ENCODE measurements at regions not wholly inside any gene's neighbourhood (a gene's known extent, or its start where the extent isn't known, plus 50 kb on each side); places are given as distances from the start of the nearest gene placed in this dataset.

- H2BK15ac ChIP-seq (ENCODE audit: low read length), result no peak overlapping the region
- no peak overlapping the region for H3K23ac ChIP-seq (ENCODE audit: insufficient read length)
- 87% methylated on average over 3 of the region's 3 CpGs; no CpG with 5 or more reads in 1 of the 2 experiments for WGBS, 2 experiments (ENCODE audit: extremely low coverage in 1 of 2, insufficient coverage in 1 of 2, insufficient read length in 1 of 2, insufficient replicate concordance in 2 of 2, low coverage in 1 of 2, low lambda C conversion rate in 2 of 2, missing lambda C conversion rate in 1 of 2)
- no peak overlapping the region for H2BK20ac ChIP-seq (ENCODE audit: low read length)
- no peak overlapping the region for H3K4me3 ChIP-seq (ENCODE audit: extremely low read depth in 1 of 4, insufficient read depth in 2 of 4, low read depth in 3 of 4, low read length in 4 of 4)
- H3K4me1 ChIP-seq (replicated peaks in 1 of 4; ENCODE audit: control insufficient read depth in 3 of 4, insufficient read depth in 4 of 4, low read length in 3 of 4), result no peaks in the 10 kb centered on the region
- POLR2A ChIA-PET (ENCODE audit: partially characterized antibody), result no interaction called here
- no peak overlapping the region for H3K18ac ChIP-seq (ENCODE audit: extremely low read depth, low read length)
- CTCF ChIA-PET (ENCODE audit: partially characterized antibody), result interaction anchor here (0.6 to 0.7 kb wide), 2 partner anchors 283 to 359 kb away, joined by 3 read pairs; no protein-coding TSS in a partner anchor
- H4K5ac ChIP-seq (ENCODE audit: insufficient read length, low read depth, low read length), result no peak overlapping the region
- H3K27me3 ChIP-seq (replicated peaks in 1 of 4; ENCODE audit: control insufficient read depth in 3 of 4, extremely low read depth in 1 of 4, insufficient read depth in 3 of 4, low read length in 3 of 4), result no peaks in the 10 kb centered on the region
- H3K36me3 ChIP-seq (ENCODE audit: control insufficient read depth in 2 of 4, insufficient read depth in 4 of 4, low read length in 3 of 4), result no peaks in the 10 kb centered on the region
- no peaks in the 10 kb centered on the region for H4K20me1 ChIP-seq (replicated peaks in 1 of 2; ENCODE audit: control insufficient read depth in 1 of 2, insufficient read depth in 2 of 2, low read length in 2 of 2)
- no peaks in the 10 kb centered on the region for H3K79me1 ChIP-seq (ENCODE audit: low read depth, low read length)
- H3K56ac ChIP-seq (replicated peaks; ENCODE audit: insufficient read length, low read depth, low read length), result no peak overlapping the region
- FAIRE-seq, result no peak
- no peak overlapping the region for H3K4ac ChIP-seq (replicated peaks; ENCODE audit: insufficient read length, low read depth, low read length)
- no peak overlapping the region for H2BK12ac ChIP-seq (ENCODE audit: low read depth, low read length)
- no peak overlapping the region for H3K14ac ChIP-seq (ENCODE audit: insufficient read length)
- H4K91ac ChIP-seq (replicated peaks; ENCODE audit: insufficient read length, low read length), result no peak overlapping the region
- H3K23me2 ChIP-seq (ENCODE audit: low read depth, low read length), result no peaks in the 10 kb centered on the region
- H3K9me3 ChIP-seq (ENCODE audit: insufficient read depth in 2 of 2, low read depth in 1 of 2, low read length in 1 of 2), result no peaks in the 10 kb centered on the region
- no peak overlapping the region for H3K27ac ChIP-seq (ENCODE audit: low read depth, low read length)
- H3K4me2 ChIP-seq (ENCODE audit: insufficient read depth in 1 of 2, low read depth in 2 of 2, low read length in 2 of 2), result no peak overlapping the region
- no peak overlapping the region for H2AK5ac ChIP-seq (ENCODE audit: low read depth, low read length)
- H2BK120ac ChIP-seq (replicated peaks; ENCODE audit: low read depth, low read length), result no peak overlapping the region
- no peak for DNase-seq (ENCODE audit: low read depth in 1 of 2, low spot score in 2 of 2)
- no peak overlapping the region for H4K8ac ChIP-seq (ENCODE audit: extremely low read depth, insufficient read depth, low read length)
- no peak overlapping the region for H3K9ac ChIP-seq (replicated peaks in 1 of 4; ENCODE audit: extremely low read depth in 1 of 4, low read depth in 3 of 4, low read length in 3 of 4)
- H3K79me2 ChIP-seq (ENCODE audit: control insufficient read depth in 1 of 2, insufficient read depth in 2 of 2, low read length in 2 of 2), result no peaks in the 10 kb centered on the region
- no peak overlapping the region for H2AFZ ChIP-seq (ENCODE audit: low read length)
- H2BK5ac ChIP-seq (ENCODE audit: low read depth, low read length), result no peak overlapping the region
- TF ChIP-seq USF2 (IDR thresholded peaks at IDR 0.05; ENCODE audit: low read length), result no peak
- TF ChIP-seq CBX5 (IDR thresholded peaks at IDR 0.05; ENCODE audit: low read depth, low read length), result no peak
- TF ChIP-seq KDM4A (IDR thresholded peaks at IDR 0.05; ENCODE audit: low read depth, low read length, severe bottlenecking), result no peak
- TF ChIP-seq MAX (IDR thresholded peaks at IDR 0.05), result no peak
- no peak for TF ChIP-seq ZNF274 (IDR thresholded peaks at IDR 0.05; ENCODE audit: borderline replicate concordance, extremely low read depth, low read length)
- TF ChIP-seq POU5F1 (IDR thresholded peaks at IDR 0.05; ENCODE audit: low read depth, low read length), result no peak
- no peak for TF ChIP-seq KDM5A (IDR thresholded peaks at IDR 0.05; ENCODE audit: low read length)
- no peak for TF ChIP-seq MAFK (IDR thresholded peaks at IDR 0.05; ENCODE audit: low read depth, low read length)
- no peak for TF ChIP-seq JUN (IDR thresholded peaks at IDR 0.05; ENCODE audit: low read depth, low read length)
- TF ChIP-seq HDAC6 (IDR thresholded peaks at IDR 0.05; ENCODE audit: low read depth, low read length), result no peak
- TF ChIP-seq SRF (IDR thresholded peaks at IDR 0.05; ENCODE audit: low read depth, low read length), result no peak
- TF ChIP-seq ATF2 (IDR thresholded peaks at IDR 0.05; ENCODE audit: low read length), result no peak
- no peak for TF ChIP-seq CREB1 (IDR thresholded peaks at IDR 0.05)
Observed at GRCh38 chr5:57621624-57622023, 139.0 kb upstream of the ACTBL2 start.

All from H1 (cell line).